ENCODE measurements at regions not wholly inside any gene's neighbourhood (a gene's known extent, or its start where the extent isn't known, plus 50 kb on each side); places are given as distances from the start of the nearest gene placed in this dataset.

DNA sequence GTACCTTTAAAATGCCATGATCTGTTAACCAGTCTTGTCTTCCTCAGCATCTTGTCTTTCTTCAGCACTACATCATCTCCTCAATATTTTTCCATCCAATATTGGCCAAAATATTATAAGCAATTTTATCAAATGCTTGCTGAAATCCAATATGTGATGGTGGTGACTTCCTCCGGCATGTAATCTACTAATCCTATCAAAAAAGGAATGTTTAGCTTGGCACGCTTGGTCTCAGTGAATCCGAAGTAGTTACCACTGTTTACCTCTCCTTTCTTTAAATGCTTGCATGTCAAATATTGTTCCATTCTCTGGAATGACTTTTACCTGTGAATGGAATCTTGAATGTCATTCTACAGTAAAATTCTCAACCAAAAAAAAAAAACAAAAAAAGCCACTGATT, 72.3 kb upstream of the EEA1 start:
- H3K36me3 ChIP-seq (ENCODE audit: insufficient read depth, low read length) = no peaks in the 10 kb centered on the region
- no peak for DNase-seq (ENCODE audit: low spot score)
- ChIA-PET CTCF (ENCODE audit: unreplicated experiment) (no interaction called here), POLR2A (interaction anchor here (0.7 to 1.1 kb wide), 3 partner anchors 134 to 436 kb away, joined by 4 to 5 read pairs (median 5); no protein-coding TSS in a partner anchor)
- no TSS peak for BruUV-seq (replicated peaks)
- H3K79me2 ChIP-seq (ENCODE audit: insufficient read depth, low read depth, low read length) = no peaks in the 10 kb centered on the region
- H2AFZ ChIP-seq (ENCODE audit: low read length) = no peak overlapping the region
- no peaks in the 10 kb centered on the region for H3K9me3 ChIP-seq (ENCODE audit: low read length)
- H3K4me3 ChIP-seq (ENCODE audit: low read depth, low read length, poor library complexity, severe bottlenecking) = no peak overlapping the region
- H3K4me2 ChIP-seq (ENCODE audit: low read length) = no peak overlapping the region
- no peak overlapping the region for H3K27ac ChIP-seq (ENCODE audit: low read depth, low read length, poor library complexity, severe bottlenecking)
- no peak for TF ChIP-seq EZH2phosphoT487 (IDR thresholded peaks at IDR 0.05; ENCODE audit: borderline replicate concordance, low read depth, low read length)
- TF ChIP-seq, protein P1, sequence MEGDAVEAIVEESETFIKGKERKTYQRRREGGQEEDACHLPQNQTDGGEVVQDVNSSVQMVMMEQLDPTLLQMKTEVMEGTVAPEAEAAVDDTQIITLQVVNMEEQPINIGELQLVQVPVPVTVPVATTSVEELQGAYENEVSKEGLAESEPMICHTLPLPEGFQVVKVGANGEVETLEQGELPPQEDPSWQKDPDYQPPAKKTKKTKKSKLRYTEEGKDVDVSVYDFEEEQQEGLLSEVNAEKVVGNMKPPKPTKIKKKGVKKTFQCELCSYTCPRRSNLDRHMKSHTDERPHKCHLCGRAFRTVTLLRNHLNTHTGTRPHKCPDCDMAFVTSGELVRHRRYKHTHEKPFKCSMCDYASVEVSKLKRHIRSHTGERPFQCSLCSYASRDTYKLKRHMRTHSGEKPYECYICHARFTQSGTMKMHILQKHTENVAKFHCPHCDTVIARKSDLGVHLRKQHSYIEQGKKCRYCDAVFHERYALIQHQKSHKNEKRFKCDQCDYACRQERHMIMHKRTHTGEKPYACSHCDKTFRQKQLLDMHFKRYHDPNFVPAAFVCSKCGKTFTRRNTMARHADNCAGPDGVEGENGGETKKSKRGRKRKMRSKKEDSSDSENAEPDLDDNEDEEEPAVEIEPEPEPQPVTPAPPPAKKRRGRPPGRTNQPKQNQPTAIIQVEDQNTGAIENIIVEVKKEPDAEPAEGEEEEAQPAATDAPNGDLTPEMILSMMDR (conservative IDR thresholded peaks at IDR 0.05; ENCODE audit: low read length) = no peak
- H4K20me1 ChIP-seq (ENCODE audit: insufficient read depth, low read length) = no peaks in the 10 kb centered on the region
- H3K9me2 ChIP-seq (ENCODE audit: insufficient read depth, low read length) = no peaks in the 10 kb centered on the region
- intact Hi-C loops (cut with micrococcal nuclease; ENCODE audit: unreplicated experiment) = no loop called here
- H3K4me1 ChIP-seq (ENCODE audit: insufficient read depth, low read length, poor library complexity, severe bottlenecking) = peaks cover 2% of the 10 kb centered on the region

DNA sequence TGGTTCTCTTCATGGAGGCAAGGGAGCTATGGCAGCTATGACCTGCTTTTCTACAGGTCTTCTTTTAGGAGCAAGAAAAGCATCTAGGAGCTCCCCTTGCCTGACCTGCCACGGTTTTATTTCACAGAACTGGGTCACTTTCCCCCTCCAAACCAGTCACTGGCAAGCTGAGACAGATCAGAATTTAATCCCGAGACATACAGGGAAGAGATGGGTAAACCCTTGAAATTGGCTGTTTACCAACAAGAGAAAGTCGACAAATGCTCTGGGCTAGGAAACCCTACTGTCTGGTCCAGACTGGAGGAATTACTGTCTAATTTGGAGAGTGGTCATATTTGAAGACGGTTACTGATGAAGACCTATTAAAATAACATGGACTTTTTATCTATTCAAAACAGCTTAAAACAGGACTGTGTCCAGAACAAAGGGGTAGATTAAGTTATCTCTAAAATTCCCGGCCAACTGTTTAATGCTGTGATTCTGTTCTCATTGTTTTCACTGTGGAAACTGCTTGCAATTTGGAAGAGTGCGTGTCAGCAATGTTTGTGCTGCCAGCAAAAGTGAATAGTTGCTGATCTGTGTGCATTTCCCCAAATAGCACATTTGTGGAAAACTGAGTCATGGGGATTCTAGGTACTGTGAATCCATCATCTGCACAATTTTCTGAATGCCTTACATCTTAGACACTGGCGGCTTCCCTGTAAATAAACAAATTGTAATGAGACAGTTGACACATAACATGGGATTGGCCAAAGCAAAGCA, 73.4 kb upstream of the EEA1 start:
- Histone ChIP-seq H3K9me2 (ENCODE audit: insufficient read depth, low read length) (no peaks in the 10 kb centered on the region), H3K4me3 (ENCODE audit: low read depth, low read length, poor library complexity, severe bottlenecking) (no peak overlapping the region), H3K27ac (ENCODE audit: low read depth, low read length, poor library complexity, severe bottlenecking) (no peak overlapping the region), H3K9me3 (ENCODE audit: low read length) (no peaks in the 10 kb centered on the region), H3K79me2 (ENCODE audit: insufficient read depth, low read depth, low read length) (no peaks in the 10 kb centered on the region), H3K36me3 (ENCODE audit: insufficient read depth, low read length) (no peaks in the 10 kb centered on the region), H2AFZ (ENCODE audit: low read length) (no peak overlapping the region), H3K4me2 (ENCODE audit: low read length) (no peak overlapping the region), H4K20me1 (ENCODE audit: insufficient read depth, low read length) (no peaks in the 10 kb centered on the region), H3K4me1 (ENCODE audit: insufficient read depth, low read length, poor library complexity, severe bottlenecking) (peaks cover 1% of the 10 kb centered on the region)
- TF ChIP-seq EZH2phosphoT487 (IDR thresholded peaks at IDR 0.05; ENCODE audit: borderline replicate concordance, low read depth, low read length) = no peak
- TF ChIP-seq, protein P1 (conservative IDR thresholded peaks at IDR 0.05; ENCODE audit: low read length) = no peak
- CTCF ChIA-PET (ENCODE audit: unreplicated experiment) = no interaction called here
- DNase-seq (ENCODE audit: low spot score) = no peak
- intact Hi-C loops (cut with micrococcal nuclease; ENCODE audit: unreplicated experiment) = no loop called here
- POLR2A ChIA-PET = interaction anchor here (0.6 to 1.2 kb wide), 8 partner anchors 8 to 435 kb away, joined by 3 to 5 read pairs (median 3); no protein-coding TSS in a partner anchor
- BruUV-seq (replicated peaks) = no TSS peak

Measured in OCI-LY7 (cell line).